NCI-H446 treated with DMSO at 0.1 percent for 48 hours (cell line): ENCODE measurements at regions not wholly inside any gene's neighbourhood (a gene's known extent, or its start where the extent isn't known, plus 50 kb on each side); places are given as distances from the start of the nearest gene placed in this dataset.
"Not testable (repeated sequence)": the region's sequence is repeated elsewhere in the genome, so short reads cannot be mapped to it uniquely, and the experiment has no call there.

Experiments
- DNase-seq: peaks from one replicate; lab custom pipeline; 2025; lab: John Stamatoyannopoulos, UW

- DNase-seq = no peak
Observed at GRCh38 chr18:2223849-2224248, 347.5 kb downstream of the METTL4 start.

GRCh38 chr18:2236232-2236631 lies 335.1 kb downstream of the METTL4 start:
- DNase-seq = no peak

GRCh38 chr18:2237706-2238105 lies 333.6 kb downstream of the METTL4 start:
- no peak for DNase-seq

- no peak for DNase-seq
Observed at GRCh38 chr18:2240311-2240705, 331.0 kb downstream of the METTL4 start.

GRCh38 chr18:2244641-2245040 lies 326.7 kb downstream of the METTL4 start:
- no peak for DNase-seq

GRCh38 chr18:2247101-2247500 lies 324.2 kb downstream of the METTL4 start:
- DNase-seq = not testable (repeated sequence)

GRCh38 chr18:2254977-2255376 lies 316.3 kb downstream of the METTL4 start:
- DNase-seq = no peak

GRCh38 chr18:2256577-2256976 lies 314.7 kb downstream of the METTL4 start:
- no peak for DNase-seq

GRCh38 chr18:2258954-2259353 lies 312.4 kb downstream of the METTL4 start:
- DNase-seq = no peak

GRCh38 chr18:2263303-2263890 lies 307.9 kb downstream of the METTL4 start:
- DNase-seq = no peak

GRCh38 chr18:2274613-2275012 lies 296.7 kb downstream of the METTL4 start:
- DNase-seq = no peak

GRCh38 chr18:2281086-2281485 lies 290.2 kb downstream of the METTL4 start:
- no peak for DNase-seq

- DNase-seq = no peak
Observed at GRCh38 chr18:2281523-2282199, 289.6 kb downstream of the METTL4 start.

- DNase-seq = no peak
Observed at GRCh38 chr18:2293109-2293839, 278.0 kb downstream of the METTL4 start.

GRCh38 chr18:2301316-2301715 lies 270.0 kb downstream of the METTL4 start:
- no peak for DNase-seq

GRCh38 chr18:2302012-2302411 lies 269.3 kb downstream of the METTL4 start:
- DNase-seq = no peak

- DNase-seq = no peak
Observed at GRCh38 chr18:2302628-2303516, 268.4 kb downstream of the METTL4 start.

- no peak for DNase-seq
Observed at GRCh38 chr18:2303517-2304238, 267.6 kb downstream of the METTL4 start.

GRCh38 chr18:2304378-2305175 lies 266.7 kb downstream of the METTL4 start:
- no peak for DNase-seq

GRCh38 chr18:2306606-2307005 lies 264.7 kb downstream of the METTL4 start:
- DNase-seq = no peak

GRCh38 chr18:2310886-2311285 lies 260.4 kb downstream of the METTL4 start:
- DNase-seq = no peak
